Forelimb muscle (tissue), 1 donor: ENCODE measurements at regions not wholly inside any gene's neighbourhood (a gene's known extent, or its start where the extent isn't known, plus 50 kb on each side); places are given as distances from the start of the nearest gene placed in this dataset.
"Not testable (repeated sequence)": the region's sequence is repeated elsewhere in the genome, so short reads cannot be mapped to it uniquely, and the experiment has no call there.

ENCODE experiments used
- DNase-seq: peaks from one replicate; pipeline ENCODE4 v3.0.0-alpha.2; 2013; ENCODE audit warnings: low read depth

- DNase-seq: no peak
Observed at GRCh38 chr4:33126002-33126401, 2405.8 kb downstream of the PCDH7 start.

DNA sequence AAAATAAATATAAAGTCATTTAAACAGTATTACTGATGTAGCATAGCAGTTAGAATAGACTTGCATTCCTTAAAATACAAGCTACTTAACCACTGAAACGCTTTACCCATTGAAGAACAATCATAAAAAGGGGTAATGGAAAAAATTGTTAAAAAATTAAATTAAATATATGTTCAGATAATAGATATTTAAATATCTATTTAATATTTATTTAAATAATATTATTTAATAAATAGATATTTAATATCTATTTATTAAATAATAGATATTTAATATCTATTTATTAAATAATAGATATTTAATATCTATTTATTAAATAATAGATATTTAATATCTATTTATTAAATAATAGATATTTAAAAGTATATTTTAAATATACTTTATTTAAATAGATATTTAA lies 2410.5 kb downstream of the PCDH7 start:
- DNase-seq: not testable (repeated sequence)

GRCh38 chr4:33133723-33134122 lies 2413.6 kb downstream of the PCDH7 start:
- DNase-seq: no peak

- no peak for DNase-seq
Observed at GRCh38 chr4:33134366-33134765, 2414.2 kb downstream of the PCDH7 start.

- no peak for DNase-seq
Observed at GRCh38 chr4:33149658-33150524, 2429.7 kb downstream of the PCDH7 start.

DNA sequence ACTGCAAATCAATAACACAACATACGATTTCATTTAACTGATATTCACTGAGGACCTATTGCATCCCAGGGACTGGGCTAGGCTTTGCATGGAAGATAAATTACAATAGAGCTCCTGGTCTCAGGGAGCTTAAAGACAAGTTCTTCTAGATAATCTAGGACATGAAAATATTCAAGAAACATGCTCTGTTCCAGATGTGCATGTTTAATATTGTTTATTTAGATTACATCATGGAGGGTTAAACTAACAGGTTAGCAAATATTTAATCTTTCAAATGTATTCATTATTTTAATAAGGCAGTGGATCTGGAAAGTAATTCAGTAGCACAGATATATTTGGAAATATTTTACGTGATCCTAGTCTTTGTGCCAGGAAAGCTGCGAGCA lies 2430.3 kb downstream of the PCDH7 start:
- no peak for DNase-seq

GRCh38 chr4:33160126-33160525 lies 2440.0 kb downstream of the PCDH7 start:
- no peak for DNase-seq

- DNase-seq: no peak
Observed at GRCh38 chr4:33161202-33161601, 2441.0 kb downstream of the PCDH7 start.

DNA sequence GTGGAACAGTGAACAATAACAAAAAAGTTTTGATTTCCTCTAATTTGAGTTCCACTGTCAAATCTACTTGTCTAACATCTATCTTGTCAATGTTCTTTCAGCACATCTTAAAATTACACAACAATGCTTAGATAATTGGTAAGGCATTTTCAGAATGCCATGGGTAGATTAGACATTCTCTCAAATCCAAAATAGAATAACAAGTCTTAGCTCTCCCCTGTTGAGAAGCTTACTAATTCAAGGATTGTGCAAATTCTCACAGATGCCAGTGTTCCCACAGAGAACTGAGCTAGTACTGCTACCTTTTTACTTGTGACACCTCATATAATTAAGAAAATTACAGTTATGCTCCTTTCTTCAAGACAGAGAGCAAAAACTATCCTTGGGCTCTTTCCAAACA lies 2442.0 kb downstream of the PCDH7 start:
- no peak for DNase-seq

GRCh38 chr4:33171873-33172525 lies 2451.8 kb downstream of the PCDH7 start:
- DNase-seq: no peak

DNA sequence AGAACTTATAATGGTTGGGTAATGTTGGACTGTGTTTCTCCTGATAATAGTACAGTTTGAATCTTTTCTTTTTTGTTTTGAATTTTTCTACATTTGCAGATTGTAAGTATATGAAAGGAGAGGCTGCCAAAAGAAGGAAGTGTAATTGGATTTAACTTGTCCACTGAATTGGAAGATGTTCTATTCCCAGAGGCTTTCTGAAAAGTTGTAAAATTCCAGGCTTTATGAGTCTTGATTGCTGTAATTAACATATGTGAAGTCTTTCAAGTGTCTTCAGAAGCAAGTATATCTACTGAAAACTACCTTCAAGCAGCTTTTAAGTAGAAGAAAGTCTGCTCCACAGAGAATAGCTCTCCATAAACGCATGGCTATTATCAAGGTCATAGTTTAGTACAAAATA lies 2456.4 kb downstream of the PCDH7 start:
- DNase-seq: no peak

DNA sequence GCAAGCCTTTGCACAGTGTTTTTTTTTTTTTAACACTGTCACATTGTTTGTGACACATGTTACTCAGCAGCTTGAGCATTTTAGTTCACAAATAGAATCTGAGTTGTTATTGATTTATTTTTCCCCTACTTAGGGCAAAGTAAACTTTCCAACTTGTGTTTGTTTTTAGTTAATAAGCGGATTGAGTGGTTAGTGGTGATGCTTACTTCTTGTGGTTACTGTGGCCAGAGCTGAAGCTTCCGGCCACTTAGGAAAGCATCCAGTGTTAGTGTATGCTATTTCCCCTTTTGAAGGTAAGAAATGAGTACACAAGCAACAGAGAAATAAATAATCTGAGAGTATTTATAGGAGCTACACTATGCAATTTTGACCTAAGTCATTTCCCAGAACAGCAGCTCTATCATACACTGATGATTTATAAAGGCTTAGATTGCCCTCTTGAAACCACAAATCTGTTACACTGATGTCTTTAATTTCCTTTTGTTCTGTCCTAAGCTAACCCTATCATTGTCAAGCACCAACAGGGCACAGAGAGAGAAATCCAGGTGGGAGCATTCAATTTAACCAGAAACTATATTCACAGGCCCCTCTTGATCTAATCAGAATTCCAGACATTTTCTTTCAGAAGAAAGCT lies 2464.6 kb downstream of the PCDH7 start:
- DNase-seq: peak; percentile 2

DNA sequence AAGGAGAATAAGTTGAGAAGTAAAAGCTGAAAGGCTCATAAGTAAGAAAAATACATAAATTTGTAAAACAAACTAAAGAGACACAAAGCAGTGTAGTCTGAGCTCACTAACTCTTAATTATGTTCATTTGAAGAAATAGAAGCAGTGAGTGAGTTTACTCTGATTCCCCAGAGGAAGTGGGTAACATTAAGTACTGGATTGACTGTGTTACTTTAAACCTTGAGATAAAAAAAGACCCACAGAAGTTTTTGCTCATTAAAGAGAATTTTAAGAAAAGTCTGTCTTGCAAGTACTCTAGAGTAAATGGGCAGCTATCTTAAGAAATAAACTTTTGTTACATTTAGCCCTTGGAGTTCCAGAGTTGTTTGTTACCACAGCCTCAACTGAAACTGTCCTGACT lies 2466.9 kb downstream of the PCDH7 start:
- no peak for DNase-seq

GRCh38 chr4:33188733-33189132 lies 2468.6 kb downstream of the PCDH7 start:
- no peak for DNase-seq

GRCh38 chr4:33189169-33189568 lies 2469.0 kb downstream of the PCDH7 start:
- no peak for DNase-seq

DNA sequence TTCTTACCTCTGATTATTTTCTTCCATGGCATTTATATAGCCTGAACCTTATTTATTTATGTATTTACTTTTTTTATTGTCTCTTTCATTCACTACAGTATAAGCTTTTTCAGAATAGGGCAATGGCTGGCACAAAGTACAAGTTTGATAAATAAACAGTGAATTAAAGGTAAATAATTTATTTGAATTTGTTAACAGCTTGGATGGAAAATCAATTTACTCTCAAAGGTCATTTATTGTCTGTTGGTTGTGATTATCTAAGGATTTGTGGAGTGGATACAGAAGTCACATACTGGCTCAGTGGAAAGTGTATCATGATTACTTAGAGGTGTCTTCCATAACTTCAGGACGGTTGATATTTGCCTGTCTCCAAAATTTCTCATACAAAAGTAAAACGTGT lies 2472.9 kb downstream of the PCDH7 start:
- no peak for DNase-seq

- DNase-seq: no peak
Observed at GRCh38 chr4:33200377-33200776, 2480.2 kb downstream of the PCDH7 start.

DNA sequence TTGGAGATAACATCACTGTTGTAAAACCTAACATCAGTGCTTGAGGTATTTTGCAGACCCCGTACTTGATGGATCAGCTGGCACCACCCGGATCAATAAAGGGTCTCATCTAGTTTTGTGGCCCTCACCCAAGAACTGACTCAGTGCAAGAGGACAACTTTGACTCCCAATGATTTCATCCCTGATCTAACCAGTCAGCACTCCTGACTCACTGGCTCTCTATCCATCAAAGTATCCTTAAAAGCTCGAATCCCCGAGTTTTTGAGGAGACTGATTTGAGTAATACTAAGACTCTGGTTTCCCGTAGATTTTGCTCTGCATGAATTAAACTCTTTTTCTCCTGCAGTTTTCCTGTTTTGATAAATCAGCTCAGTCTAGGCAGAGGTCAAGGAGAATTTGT lies 2498.1 kb downstream of the PCDH7 start:
- DNase-seq: no peak

DNA sequence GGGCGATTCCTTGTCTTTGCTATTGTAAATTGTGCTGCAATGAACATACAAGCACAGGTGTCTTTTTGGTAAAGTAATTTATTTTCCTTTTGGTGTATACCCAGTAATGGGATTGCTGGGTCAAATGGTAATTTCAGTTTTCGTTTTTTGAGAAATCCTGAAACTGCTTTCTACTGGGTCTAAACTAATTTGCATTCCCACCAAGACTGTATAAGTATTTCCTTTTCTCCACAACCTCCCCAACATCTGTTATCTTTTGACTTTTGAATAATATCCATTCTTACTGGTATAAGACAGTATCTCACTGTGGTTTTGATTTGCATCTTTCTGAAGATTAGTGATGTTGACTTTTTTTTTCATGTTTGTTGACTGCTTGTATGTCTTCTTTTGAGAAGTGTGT lies 2506.0 kb downstream of the PCDH7 start:
- no peak for DNase-seq

- no peak for DNase-seq
Observed at GRCh38 chr4:33226783-33227182, 2506.6 kb downstream of the PCDH7 start.

DNA sequence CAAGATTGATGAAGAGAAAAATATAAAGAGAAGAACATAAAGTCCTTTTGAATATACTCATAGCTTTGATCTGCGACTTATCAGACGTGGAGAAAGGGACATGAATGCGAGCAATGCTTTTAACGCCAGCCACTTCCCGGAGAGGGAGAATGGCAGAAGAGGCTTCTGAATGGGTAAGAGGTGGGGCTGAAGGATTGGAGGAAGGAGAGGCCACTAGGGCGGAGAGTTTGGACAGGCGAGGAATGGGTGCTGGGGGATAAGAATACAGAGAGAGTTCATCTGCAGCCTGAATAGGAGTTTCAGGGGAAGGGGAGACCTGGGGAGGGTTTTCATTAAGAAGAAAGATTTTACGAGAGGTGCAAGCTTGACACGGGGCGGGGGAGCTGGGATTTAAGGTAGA lies 2534.9 kb downstream of the PCDH7 start:
- DNase-seq: no peak

GRCh38 chr4:33255507-33255906 lies 2535.3 kb downstream of the PCDH7 start:
- DNase-seq: no peak

- DNase-seq: no peak
Observed at GRCh38 chr4:33262824-33263223, 2542.7 kb downstream of the PCDH7 start.
